NCI-H2227 (cell line): ENCODE measurements at regions not wholly inside any gene's neighbourhood (a gene's known extent, or its start where the extent isn't known, plus 50 kb on each side); places are given as distances from the start of the nearest gene placed in this dataset.

Source experiments
- DNase-seq: peaks from one replicate; lab custom pipeline; 2025; ENCODE audit not compliant: unreplicated experiment; lab: John Stamatoyannopoulos, UW

DNA sequence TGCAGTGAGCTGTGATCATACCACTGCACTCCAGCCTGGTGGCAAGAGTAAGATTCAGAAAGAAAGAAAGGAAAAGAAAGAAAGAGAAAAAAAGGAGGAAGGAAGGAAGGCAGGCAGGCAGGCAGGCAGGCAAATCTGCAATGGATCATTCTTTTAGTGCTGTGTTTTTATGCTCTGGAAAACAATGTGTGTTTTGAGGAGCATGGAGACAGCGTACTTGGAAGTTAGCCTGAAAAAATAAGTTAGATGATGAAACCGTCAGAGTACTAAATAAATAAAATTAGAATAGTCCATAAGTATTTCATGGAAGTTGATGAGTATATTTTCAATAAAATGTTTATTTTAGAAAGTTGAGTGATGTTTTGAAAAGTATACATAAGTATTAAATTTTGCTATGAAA, 366.4 kb upstream of the CDH20 start:
- DNase-seq: no peak

DNA sequence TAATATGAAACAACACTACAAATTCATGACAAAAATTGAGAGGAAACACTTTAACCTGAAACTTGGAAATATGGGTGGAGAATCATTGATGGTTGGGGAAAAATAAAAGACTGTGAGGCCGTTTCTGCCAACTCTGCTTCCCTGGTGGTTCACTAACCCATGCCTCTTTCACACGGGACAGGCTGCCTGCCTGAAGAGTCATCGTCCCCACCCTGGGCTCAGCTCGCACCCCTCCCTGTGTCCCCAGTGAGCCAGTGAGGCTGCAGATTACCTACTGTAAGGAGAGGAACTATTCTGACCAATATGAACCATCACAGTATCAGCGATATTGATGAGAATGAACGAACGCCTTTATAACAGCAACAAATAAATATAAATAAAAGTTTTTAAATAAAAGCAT, 357.8 kb upstream of the CDH20 start:
- DNase-seq: no peak

DNA sequence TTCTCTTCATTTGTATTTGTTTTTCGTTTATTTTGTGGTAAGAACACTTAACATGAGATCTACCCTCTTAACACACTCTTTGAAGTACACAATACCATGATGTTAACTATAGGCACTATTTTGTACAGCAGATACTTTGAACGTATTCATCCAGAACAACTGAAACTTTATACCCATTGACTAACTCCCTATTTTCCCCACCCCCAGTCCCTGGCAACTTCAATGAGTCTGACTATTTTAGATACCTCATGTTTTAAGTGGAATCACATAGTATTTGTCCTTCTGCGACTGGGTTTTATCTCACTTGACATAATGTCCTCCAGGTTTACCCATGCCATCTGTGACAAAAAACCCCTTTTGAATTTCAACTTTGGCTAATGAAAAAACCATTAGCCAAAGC, 356.3 kb upstream of the CDH20 start:
- no peak for DNase-seq

DNA sequence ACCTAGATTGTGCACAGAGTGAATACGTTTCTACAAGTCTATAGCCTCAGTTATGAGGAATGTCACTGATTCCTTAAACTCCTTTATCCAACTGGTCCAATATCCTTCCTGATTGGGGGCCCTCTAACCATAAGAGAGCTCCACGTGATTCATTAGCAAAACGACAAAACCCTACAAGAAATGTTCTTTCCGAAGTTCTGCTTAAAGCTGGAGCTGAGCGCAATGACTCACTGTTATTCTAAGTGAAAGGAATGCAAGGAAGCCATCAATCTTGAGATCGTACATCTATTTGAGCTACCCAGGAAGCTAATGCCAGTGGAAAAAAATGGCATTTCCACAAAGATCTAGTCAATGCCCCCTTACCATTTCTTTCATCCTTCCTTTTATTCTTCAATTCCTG, 354.9 kb upstream of the CDH20 start:
- DNase-seq: no peak

DNA sequence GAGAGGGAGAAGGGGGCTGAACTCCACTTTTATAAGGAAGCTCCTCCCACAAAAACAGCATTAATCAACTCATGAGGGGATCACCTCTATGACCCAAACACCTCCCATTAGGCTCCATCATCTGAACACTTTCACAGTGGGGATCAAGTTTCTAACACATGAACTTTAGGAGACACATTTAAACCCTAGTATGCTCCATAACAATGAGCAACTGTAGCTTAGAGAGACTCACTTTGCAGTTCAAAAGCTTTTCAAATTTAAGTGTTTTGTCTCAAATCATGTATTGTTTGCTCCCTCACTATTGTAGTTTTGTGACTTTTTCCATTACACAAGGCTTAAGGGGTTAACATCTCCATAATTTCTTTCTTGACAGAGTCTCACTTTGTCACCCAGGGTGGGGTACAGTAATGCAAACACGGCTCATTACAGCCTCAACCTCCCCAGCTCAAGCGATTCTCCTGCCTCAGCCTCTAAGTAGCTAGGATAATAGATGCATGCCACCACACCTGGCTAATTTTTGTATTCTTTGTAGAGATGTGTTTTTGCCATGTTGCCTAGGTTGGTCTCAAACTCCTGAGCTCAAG, 352.7 kb upstream of the CDH20 start:
- DNase-seq: no peak

DNA sequence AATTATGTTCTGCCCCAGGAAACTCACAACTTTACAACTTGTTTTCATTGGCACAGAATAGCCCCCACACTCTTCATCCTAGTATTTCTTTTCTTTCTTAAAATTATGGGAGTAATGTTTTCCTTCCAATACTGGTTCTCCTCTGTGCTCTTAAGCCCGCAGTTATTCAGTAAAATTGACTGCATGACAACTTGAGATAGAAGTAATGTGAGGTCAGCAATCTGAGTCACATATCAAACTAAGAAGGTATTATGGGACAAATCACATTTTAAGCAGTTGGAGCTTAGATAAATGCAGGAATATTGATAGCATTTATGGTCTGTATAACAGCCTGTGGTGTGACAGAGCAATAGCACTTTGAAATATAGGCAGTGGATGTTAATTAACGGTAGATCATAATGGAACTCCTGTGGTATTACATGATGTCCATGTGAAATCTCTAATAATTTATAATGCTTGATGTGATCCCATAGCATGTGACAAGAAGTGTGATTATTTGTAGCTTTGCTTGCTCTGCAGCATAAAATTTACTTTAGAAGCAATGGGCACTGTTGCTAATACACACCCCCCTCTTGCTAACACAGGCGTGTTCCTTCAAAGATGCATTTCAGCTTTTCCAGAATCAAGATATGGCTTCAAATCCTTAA, 351.4 kb upstream of the CDH20 start:
- DNase-seq: no peak

DNA sequence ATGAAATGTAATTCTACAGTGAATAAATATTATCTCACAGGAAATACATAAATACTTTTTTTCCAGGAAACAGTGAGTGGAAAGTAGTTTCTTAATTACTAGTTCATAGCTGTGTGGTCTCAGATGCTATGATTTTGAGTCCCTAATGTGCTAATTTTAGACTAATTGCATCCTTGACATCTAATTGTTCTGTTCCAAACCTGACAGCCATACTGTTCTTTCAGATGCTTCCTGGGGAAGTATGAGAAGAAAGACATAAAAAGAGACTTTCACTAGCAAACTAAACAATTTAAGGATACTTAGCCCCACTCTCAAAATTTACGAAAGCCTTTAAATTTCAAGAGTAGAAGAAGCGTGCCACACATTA, 350.9 kb upstream of the CDH20 start:
- DNase-seq: no peak

DNA sequence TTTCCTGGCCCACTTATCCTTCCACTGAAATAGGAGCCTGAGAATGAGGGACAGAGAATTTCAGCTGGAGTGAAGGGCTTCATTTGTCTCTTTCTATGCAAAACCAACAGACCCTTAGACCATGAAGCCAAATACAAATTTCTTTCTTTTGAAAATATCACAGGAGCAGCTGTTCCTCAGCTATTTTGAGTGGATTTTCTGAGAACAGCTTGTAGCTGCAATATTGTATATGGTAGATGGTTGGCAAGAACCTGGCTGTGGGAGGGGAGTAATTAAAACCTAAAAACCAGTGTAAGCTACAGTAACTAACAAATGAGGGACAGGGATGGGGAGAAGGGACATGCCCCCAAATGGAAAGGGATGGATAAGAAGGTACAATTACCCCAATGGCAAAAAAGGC, 350.3 kb upstream of the CDH20 start:
- no peak for DNase-seq

DNA sequence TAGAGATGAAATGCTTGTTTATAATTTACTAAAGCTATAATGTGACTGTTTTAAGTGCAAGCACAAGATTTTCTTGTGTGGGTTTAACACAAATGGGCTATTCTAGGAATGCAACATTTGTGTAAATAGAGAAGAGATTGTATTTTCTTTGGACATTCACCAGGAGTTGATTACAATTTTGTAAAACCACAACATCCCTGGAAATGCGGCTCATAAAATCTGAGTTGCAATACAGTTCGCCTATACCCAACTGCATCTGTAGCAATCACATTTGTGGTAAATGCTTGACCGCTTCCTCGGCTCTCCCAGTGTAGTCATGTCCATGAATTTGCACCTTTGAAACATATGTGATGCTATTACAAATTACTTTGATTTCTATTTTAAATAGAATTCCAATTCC, 348.7 kb upstream of the CDH20 start:
- no peak for DNase-seq

DNA sequence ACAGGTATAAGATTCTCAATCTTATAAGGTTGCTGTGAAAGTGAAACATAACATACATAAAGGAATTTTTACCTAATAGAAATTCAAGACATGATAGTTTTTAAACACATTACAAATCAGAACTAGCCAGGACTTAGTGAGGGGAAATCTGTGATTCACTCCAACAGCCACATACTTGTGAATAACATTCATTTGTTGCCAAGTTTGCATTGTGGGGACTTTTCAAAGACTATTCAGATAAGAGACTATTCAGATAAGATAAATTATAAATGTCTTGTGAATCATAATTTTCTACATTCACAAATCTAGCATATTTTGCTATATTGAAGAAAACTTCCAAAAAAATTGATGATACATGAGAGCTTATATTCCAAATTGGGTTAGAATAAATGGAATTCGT, 345.3 kb upstream of the CDH20 start:
- no peak for DNase-seq

DNA sequence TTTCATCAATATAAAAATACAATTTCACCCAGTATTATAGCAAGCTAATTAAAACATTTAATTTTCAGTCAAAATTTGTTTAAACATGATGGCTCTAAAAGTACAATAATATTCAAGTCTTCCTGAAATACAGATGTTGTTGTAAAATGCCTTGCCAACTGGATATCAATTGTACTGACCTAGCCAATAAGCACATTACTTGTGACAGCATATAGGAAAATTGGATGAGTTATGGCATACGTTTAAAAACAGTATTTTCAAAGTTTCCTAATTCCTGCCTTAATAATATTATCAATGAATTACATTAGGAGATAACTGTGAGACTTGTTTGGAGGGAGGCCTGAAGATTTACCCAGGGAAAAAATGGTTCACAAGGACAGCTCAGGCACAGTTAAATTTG, 336.9 kb upstream of the CDH20 start:
- DNase-seq: no peak

DNA sequence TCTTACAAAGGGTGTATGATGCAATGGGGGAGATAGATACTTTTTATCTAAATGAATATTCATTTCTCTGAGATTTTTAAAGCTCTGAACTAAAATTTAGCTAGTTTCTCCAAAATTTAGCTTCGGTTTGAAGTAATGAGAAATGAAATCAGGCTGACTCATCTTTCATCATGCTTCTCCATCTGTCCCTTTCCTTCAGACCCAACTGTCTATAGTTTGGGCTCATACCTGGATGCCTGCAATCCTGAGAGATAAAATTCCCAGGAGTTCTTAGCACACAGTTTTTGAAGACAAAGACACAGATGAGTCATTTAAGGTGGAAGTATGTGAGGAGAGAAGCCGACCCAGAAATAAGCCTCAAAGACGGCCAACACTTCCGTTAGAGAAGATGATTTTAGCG, 336.4 kb upstream of the CDH20 start:
- DNase-seq: no peak

DNA sequence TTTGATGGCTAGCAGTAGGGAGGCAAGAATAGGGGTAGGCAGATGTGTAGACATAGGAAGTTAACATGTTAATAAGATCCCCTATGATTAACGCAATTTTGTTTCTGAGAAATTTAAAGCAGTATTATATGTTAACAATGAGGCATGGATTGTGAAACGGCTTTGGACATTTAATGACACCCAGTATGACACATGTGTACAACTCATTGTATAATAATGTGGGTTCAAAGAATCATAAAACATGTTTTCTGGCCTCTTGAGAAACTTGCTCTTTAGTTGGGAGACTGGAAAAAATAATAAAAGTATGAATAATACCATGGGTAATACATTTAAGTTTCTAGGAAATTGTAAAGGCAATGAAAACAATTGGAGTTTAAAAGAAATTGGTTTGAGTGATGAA, 332.1 kb upstream of the CDH20 start:
- no peak for DNase-seq

DNA sequence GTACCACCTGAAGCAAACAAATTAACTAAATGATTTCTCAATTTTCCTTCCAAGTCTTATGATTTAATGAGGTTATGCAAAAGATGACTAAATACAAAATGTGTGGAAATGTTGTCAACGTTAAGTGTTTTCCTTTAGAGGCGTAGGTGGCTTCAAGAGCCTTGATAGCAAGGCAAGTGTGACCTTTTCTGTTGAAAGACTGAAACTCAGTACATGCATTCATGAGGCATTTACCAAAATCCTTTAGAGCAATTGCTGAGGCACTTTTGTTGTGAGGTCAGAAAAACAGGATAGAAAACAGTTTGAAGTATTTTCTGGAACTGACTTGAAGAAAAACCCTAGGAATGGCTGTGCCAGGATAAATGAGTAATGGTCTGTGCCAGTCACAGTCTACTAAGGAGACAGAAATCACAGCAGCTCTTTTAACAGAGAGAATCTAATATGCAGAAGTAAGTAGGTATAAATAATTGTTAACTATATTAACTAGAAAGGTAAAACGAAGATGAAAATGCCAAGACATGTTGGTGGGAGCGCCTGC, 326.5 kb upstream of the CDH20 start:
- DNase-seq: no peak

DNA sequence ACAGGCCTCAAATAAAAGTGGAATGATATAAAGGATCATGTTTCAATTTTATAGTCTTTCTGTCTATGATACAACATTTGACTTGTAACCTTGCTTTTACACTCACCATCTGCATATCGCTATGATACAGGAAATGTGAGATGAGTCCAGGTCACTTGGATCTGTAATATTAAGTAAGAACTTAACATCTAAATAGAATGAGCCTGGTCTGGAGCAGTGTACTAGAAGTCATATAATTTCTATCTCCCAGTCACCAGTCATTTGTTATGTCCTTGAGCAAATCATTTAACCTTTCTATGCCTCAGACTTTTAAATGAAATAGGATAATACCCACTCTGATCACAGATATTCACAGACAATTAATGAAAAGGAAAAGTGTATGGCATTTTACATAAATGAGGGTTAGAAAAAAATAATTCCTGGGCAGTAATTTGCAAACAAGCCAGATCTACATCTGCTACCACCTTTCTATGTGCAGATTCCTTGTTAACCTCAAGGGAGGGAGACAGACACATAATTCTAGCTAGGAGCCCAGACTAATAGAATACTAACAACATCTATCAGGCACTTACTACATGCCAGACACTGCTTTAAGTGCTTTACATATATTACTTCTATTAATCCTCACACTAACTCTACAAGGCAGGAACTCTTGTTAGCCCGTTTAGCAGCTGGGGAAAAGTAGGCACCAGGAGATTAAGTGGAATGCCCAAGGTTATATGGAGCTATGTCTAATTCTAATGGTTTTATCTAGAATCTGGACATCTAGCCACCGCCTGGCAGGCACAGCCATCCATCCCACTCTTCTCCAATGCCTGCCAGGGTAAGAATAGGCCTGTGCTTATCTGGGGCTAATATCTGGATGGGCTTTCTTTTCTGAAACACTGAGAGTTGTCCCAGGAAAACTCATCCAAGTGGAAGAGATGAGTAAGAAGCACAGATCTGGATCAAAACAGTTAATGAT, 313.6 kb upstream of the CDH20 start:
- no peak for DNase-seq

DNA sequence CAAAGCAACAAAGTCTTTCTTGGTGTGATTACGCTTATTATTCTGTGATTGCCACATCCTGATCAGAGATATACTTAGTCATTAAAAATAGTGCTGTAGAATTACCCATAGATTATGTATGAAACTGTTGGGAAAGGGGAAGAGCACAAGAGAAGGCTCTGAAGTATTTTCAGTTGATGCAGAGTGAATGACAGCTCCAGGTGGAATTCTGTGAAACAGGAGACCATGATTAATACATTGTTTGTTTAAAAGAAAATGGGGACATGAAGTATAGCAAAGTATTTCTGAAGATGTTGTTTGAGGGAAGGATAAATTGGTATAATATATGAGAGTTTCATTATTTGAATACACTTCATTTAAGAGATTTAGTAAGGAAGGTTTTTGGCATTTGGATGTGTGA, 307.6 kb upstream of the CDH20 start:
- no peak for DNase-seq

DNA sequence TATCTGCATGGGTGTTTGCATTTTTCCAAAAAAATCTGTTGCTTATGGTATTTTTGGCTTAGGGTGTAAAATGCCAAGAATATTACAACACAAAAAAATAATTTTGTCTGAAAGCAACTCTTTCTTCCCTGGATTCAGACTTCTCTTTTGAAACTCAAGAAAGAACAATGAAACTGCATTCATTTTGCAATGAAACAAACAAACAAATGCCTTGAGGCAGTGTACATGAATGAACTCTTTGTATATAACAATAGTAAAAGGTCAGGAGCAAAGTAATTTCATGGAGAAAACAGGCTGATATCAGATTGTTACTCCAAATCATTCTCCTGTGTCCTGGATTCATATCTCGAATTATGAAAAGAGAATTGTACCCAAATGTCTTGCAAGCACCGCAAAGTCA, 301.6 kb upstream of the CDH20 start:
- no peak for DNase-seq

DNA sequence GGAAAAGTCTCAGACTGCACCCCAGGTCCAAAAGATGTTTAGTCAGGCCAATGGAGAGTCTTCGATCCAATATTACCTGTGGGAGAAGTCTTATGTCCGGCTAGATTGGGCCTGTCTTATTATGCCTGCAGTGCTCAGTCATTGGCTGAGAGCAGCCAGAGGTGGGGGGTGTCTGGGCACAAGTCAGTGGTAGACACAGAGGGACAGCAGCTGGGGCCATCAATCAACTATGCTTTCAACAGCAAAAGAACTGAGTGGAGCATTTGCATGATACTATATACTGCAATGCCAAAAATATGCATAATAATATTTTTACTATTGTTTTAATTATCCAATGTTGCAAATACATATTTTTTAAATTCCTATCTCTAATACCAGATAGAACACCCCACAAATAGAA, 298.6 kb upstream of the CDH20 start:
- DNase-seq: no peak

DNA sequence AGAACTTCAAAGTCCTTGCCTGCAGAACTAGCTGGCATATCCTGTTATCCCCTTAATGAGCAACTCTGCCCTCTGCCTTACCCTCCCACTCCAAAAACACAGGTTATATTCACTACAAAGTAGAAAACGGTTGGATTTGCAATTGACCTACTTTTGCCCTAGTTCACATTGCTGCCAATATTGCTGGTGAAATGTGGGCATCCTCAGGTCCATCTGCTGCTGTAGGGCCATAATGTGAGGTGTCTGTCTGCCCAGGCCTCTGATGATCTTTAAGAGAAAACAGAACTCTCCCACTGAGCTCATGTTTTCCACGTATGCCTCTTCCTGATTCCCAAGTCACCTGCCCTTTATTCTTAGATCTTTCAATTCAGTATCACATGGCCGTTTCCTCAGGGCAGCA, 294.0 kb upstream of the CDH20 start:
- DNase-seq: no peak

DNA sequence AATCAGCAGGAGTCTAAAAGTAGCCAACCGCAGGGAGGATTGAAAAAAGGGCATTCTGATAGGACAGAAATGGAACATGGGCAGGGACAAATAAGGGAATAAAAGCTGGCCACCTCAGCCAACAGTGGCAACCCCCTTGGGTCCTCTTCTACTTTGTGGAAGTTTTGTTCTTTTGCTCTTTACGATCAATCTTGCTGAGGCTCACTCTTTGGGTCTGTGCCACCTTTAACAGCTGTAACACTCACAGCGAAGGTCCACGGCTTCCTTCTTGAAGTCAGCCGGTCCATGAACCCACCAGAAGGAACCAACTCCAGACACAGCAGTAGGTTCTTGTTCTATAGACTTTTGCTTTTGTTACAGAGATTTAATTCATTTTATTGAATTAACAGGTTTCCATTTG, 285.4 kb upstream of the CDH20 start:
- no peak for DNase-seq

DNA sequence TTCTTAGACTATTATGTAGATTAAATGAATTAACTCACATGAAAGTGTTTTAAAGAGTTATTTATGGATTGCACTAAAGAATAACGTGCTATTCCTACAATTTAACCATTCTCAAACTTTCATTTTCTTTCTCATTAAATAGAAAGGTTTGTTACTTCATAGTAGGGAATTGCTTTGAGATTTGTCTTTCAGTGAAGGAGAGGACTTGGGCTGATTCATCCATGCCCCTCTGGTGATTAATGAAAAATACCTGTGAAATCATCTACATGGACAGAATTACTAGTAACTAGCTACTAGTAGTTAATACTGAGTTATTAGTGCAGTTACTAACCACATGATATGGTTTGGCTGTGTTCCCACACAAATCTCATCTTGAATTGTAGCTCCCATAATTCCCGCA, 275.8 kb upstream of the CDH20 start:
- DNase-seq: no peak

DNA sequence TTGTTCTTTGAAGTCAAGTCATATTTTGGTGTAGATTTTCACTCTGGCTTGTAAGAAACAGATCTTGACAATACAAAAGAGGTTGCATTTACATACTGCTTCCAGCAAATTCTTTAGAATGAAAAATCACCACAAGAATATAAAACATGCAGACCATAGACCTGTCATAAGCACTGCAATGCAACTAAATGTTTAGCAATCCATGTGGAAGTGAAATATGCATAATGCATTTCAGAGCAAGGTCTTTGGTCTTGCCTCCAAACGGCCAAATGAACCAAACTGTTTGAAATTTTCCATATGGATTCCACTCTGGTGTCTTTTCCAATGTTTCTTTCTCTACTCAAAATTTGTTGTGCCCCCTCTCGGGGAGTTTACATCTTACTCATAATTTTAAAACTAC, 271.0 kb upstream of the CDH20 start:
- DNase-seq: no peak
